Lower lobe of right lung (tissue), 2 donors: ENCODE measurements at regions not wholly inside any gene's neighbourhood (a gene's known extent, or its start where the extent isn't known, plus 50 kb on each side); places are given as distances from the start of the nearest gene placed in this dataset.

ENCODE experiments used
- ATAC-seq, 2 donors: fragments of 200-7000 bp; cut with Tn5 transposase; one replicate each; pipeline ENCODE4 v1.9.1; 2020 to 2022; ENCODE audit warnings: mild to moderate bottlenecking in 2 of 2, moderate library complexity in 2 of 2
- DNase-seq: peaks from one replicate; pipeline ENCODE4 v3.0.0-alpha.2; 2020
- H3K27ac ChIP-seq: fragments of 200-600 bp; one replicate; pipeline ENCODE4 v1.8.0; 2022
- H3K27me3 ChIP-seq: fragments of 200-600 bp; one replicate; pipeline ENCODE4 v1.8.0; 2022; ENCODE audit warnings: low read depth
- H3K36me3 ChIP-seq: fragments of 200-600 bp; one replicate; pipeline ENCODE4 v1.8.0; 2022; ENCODE audit warnings: mild to moderate bottlenecking
- H3K4me1 ChIP-seq: fragments of 200-600 bp; one replicate; pipeline ENCODE4 v1.8.0; 2022
- H3K4me3 ChIP-seq: fragments of 200-600 bp; one replicate; pipeline ENCODE4 v1.8.0; 2022; ENCODE audit warnings: mild to moderate bottlenecking
- H3K9me3 ChIP-seq: fragments of 200-600 bp; one replicate; pipeline ENCODE4 v1.8.0; 2022
- intact Hi-C: fragments of 100-400 bp; cut with DNase I; formaldehyde crosslinking; loops from one replicate; pipeline ENCODE4 v1.11.0; 2022
- TF ChIP-seq, protein P1 (sequence below): fragments of 200-600 bp; IDR thresholded peaks from one replicate; pipeline ENCODE4 v1.8.0; 2022; ENCODE audit warnings: antibody characterized with exemption, mild to moderate bottlenecking
- donor health status: DM: no; HTN: yes; CAD: no; lungs with severe emphysema.

DNA sequence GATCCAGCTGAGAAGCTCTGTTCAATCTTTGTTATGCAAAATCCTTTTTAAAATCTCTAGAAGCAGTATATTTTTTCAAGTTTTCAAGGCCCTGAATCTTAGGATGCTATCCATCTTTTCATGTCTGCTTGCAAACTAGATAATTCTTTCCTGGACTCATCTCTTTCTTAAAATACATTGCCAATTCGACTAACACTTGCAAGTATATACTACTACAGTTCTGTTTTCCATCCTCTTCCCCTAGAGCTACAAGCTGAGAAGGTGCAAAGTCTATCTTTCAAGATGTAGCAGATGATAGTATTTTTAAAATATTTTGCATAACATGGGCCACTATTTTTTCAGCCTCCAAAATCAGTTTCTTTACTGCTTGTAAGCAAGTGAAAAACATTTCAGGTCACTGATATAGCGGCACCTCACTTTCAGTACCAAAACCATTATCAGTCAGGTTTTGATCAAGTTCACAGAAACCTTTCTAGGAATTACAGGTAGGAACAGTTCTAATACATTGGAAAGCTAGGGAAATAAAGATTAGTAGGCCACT lies 196.4 kb upstream of the CDH20 start:
- H3K4me3 ChIP-seq = no peak overlapping the region
- ATAC-seq = no peak

DNA sequence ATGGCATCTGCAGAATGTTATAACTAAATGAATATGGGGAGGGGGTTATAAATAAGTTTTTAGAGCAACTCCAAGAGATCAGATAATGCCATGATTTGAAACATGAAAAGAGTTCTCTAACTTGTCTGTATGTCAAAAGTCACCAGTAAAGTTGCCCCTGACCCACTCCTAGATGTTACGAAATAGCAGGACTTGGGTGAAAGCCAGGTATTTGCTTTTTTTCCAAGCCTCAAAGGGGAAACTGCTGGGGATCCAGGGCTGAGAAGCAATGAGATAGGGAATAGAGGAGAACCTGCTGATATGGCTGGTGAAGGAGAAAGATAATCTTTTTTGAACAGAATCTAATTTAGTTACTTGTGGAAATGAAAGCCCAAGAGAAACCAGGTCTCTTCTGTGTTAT lies 191.5 kb upstream of the CDH20 start:
- TF ChIP-seq, protein P1, sequence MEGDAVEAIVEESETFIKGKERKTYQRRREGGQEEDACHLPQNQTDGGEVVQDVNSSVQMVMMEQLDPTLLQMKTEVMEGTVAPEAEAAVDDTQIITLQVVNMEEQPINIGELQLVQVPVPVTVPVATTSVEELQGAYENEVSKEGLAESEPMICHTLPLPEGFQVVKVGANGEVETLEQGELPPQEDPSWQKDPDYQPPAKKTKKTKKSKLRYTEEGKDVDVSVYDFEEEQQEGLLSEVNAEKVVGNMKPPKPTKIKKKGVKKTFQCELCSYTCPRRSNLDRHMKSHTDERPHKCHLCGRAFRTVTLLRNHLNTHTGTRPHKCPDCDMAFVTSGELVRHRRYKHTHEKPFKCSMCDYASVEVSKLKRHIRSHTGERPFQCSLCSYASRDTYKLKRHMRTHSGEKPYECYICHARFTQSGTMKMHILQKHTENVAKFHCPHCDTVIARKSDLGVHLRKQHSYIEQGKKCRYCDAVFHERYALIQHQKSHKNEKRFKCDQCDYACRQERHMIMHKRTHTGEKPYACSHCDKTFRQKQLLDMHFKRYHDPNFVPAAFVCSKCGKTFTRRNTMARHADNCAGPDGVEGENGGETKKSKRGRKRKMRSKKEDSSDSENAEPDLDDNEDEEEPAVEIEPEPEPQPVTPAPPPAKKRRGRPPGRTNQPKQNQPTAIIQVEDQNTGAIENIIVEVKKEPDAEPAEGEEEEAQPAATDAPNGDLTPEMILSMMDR = no peak
- Histone ChIP-seq H3K9me3 (no peaks in the 10 kb centered on the region), H3K27ac (no peak overlapping the region), H3K4me3 (no peak overlapping the region), H3K36me3 (no peaks in the 10 kb centered on the region), H3K27me3 (no peaks in the 10 kb centered on the region), H3K4me1 (no peaks in the 10 kb centered on the region)
- intact Hi-C loops = no loop called here
- DNase-seq = no peak
- no peak for ATAC-seq

More for the DNA sequence above, 196.4 kb upstream of the CDH20 start:
- Histone ChIP-seq H3K27me3 (no peaks in the 10 kb centered on the region), H3K27ac (no peak overlapping the region), H3K36me3 (no peaks in the 10 kb centered on the region), H3K9me3 (no peaks in the 10 kb centered on the region), H3K4me1 (no peaks in the 10 kb centered on the region)
- intact Hi-C loops = no loop called here
- TF ChIP-seq, protein P1 = no peak
- DNase-seq = no peak

DNA sequence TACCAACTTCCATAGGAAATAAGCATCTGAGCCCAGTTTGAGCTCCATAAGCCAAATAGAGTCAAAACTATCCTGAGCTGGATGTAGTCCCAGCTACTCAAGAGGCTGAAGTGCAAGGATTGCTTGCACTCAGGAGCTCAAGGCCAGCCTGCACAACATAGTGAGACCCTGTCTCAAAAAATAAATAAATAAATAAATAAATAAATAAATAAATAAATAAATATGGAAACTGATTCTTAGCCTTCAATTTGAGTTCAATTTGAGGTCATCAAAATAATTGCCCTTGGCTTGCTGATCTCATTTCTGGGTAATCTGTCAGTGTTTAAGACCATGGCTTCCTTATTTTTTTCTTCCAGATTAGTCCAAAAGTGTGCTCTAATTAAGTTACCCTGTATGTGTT lies 184.9 kb upstream of the CDH20 start:
- ATAC-seq = no peak
- TF ChIP-seq, protein P1 = no peak
- Histone ChIP-seq H3K4me3 (no peak overlapping the region), H3K27ac (no peak overlapping the region), H3K36me3 (no peaks in the 10 kb centered on the region), H3K27me3 (no peaks in the 10 kb centered on the region), H3K4me1 (no peaks in the 10 kb centered on the region), H3K9me3 (no peaks in the 10 kb centered on the region)
- intact Hi-C loops = no loop called here
- DNase-seq = no peak

DNA sequence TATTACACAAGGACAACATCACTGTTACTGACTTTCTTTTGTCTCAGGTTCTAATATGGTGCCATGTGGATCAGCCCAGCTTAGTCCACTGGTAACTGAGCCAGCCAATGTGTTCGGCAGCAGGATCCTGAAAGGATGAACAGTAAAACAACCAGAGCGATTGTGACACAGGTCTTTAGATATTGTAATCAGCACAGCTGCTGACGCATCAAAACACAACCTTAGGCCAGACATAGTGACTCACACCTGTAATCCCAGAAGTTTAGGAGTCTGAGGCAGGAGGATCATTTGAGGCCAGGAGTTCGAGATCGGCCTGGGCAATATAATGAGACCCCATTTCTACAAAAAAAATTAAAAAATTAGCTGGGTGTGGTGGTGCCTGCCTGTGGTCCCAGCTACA lies 183.4 kb upstream of the CDH20 start:
- H3K9me3 ChIP-seq = no peaks in the 10 kb centered on the region
- H3K4me1 ChIP-seq = no peaks in the 10 kb centered on the region
- intact Hi-C loops = no loop called here
- DNase-seq = no peak
- H3K4me3 ChIP-seq = no peak overlapping the region
- H3K36me3 ChIP-seq = no peaks in the 10 kb centered on the region
- ATAC-seq = no peak
- TF ChIP-seq, protein P1 = no peak
- no peaks in the 10 kb centered on the region for H3K27me3 ChIP-seq
- H3K27ac ChIP-seq = no peak overlapping the region

DNA sequence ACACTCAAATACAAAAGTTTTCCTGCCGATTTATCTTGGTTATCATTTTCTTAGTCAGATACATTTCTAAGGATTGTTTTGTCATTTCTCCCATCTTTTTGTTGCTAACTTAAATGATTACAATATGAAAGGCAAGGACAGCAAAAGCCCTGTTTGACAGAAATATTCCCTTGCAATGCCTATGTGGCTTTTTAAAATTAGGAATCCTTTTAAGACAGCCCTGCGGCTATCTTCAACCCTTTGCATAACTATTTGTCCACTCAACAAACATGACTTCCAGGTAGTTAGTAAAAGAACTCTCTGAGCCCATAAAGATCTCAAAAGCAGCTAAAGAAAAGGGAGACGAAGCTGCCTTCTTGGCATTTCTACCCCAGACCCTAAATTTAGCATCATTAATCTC lies 179.7 kb upstream of the CDH20 start:
- TF ChIP-seq, protein P1 = no peak
- intact Hi-C loops = no loop called here
- Histone ChIP-seq H3K27ac (no peak overlapping the region), H3K4me3 (no peak overlapping the region), H3K27me3 (no peaks in the 10 kb centered on the region), H3K9me3 (no peaks in the 10 kb centered on the region), H3K36me3 (no peaks in the 10 kb centered on the region), H3K4me1 (no peaks in the 10 kb centered on the region)
- DNase-seq = no peak
- no peak for ATAC-seq

DNA sequence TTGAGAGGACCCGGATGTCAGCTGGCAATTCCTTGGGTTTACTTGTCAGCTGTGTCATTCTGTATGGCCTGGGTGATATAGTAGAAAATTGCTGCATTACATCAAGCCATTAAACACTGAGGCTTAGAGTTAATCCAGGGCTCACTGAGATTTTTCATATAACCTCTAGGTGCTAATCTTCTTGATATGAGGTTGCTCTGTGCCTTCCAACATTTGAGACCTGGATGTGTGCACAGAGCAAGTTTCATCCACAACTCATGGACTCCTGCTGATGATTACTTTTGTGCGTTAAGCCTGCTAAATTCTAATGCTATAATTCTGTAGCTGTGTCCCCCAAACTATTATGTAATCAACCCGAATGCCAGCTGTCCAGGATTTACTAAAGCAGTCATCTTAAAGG lies 178.4 kb upstream of the CDH20 start:
- no peak for ATAC-seq
- intact Hi-C loops = no loop called here
- Histone ChIP-seq H3K36me3 (no peaks in the 10 kb centered on the region), H3K27ac (no peak overlapping the region), H3K9me3 (no peaks in the 10 kb centered on the region), H3K4me1 (no peaks in the 10 kb centered on the region), H3K4me3 (no peak overlapping the region), H3K27me3 (no peaks in the 10 kb centered on the region)
- TF ChIP-seq, protein P1 = no peak
- DNase-seq = no peak
